ENCODE measurements at regions not wholly inside any gene's neighbourhood (a gene's known extent, or its start where the extent isn't known, plus 50 kb on each side); places are given as distances from the start of the nearest gene placed in this dataset.

GRCh38 chr4:41856797-41857196 is 78.4 kb upstream of the TMEM33 start:
- intact Hi-C loops (cut with DNase I): no loop called here

GRCh38 chr4:41853973-41854372 is 81.3 kb upstream of the TMEM33 start:
- 85% methylated on average over 2 of the region's 2 CpGs for WGBS
- ATAC-seq: no peak
- DNase-seq: no peak
- H3K4me3 ChIP-seq (ENCODE audit: low read length): no peak overlapping the region
- no peaks in the 10 kb centered on the region for H3K9me3 ChIP-seq (ENCODE audit: control insufficient read depth, low read length)
- intact Hi-C loops (cut with DNase I): no loop called here
- H3K4me1 ChIP-seq (ENCODE audit: control insufficient read depth, insufficient read depth, low read length): no peaks in the 10 kb centered on the region
- H3K27me3 ChIP-seq (ENCODE audit: control insufficient read depth, insufficient read depth): no peaks in the 10 kb centered on the region
- H3K27ac ChIP-seq (ENCODE audit: low read length): no peak overlapping the region

More at GRCh38 chr4:41856797-41857196, 78.4 kb upstream of the TMEM33 start:
- Histone ChIP-seq H3K9me3 (ENCODE audit: control insufficient read depth, low read length) (no peaks in the 10 kb centered on the region), H3K4me3 (ENCODE audit: low read length) (no peak overlapping the region), H3K27me3 (ENCODE audit: control insufficient read depth, insufficient read depth) (no peaks in the 10 kb centered on the region), H3K4me1 (ENCODE audit: control insufficient read depth, insufficient read depth, low read length) (no peaks in the 10 kb centered on the region), H3K27ac (ENCODE audit: low read length) (no peak overlapping the region)
- no peak for DNase-seq
- WGBS: 97% methylated on average over 2 of the region's 2 CpGs
- no peak for ATAC-seq

- Histone ChIP-seq H3K27me3 (ENCODE audit: control insufficient read depth, insufficient read depth) (no peaks in the 10 kb centered on the region), H3K27ac (ENCODE audit: low read length) (no peak overlapping the region), H3K9me3 (ENCODE audit: control insufficient read depth, low read length) (no peaks in the 10 kb centered on the region), H3K4me3 (ENCODE audit: low read length) (no peak overlapping the region), H3K4me1 (ENCODE audit: control insufficient read depth, insufficient read depth, low read length) (no peaks in the 10 kb centered on the region)
- WGBS: 50% methylated on average over 2 of the region's 2 CpGs
- ATAC-seq (no peak), DNase-seq (no peak)
- intact Hi-C loops (cut with DNase I): no loop called here
Observed at GRCh38 chr4:41852229-41852628, 83.0 kb upstream of the TMEM33 start.

- 79% methylated on average over 2 of the region's 2 CpGs for WGBS
- DNase-seq (no peak), ATAC-seq (no peak)
- intact Hi-C loops (cut with DNase I): no loop called here
- Histone ChIP-seq H3K4me3 (ENCODE audit: low read length) (no peak overlapping the region), H3K27ac (ENCODE audit: low read length) (no peak overlapping the region), H3K9me3 (ENCODE audit: control insufficient read depth, low read length) (no peaks in the 10 kb centered on the region), H3K27me3 (ENCODE audit: control insufficient read depth, insufficient read depth) (no peaks in the 10 kb centered on the region), H3K4me1 (ENCODE audit: control insufficient read depth, insufficient read depth, low read length) (no peaks in the 10 kb centered on the region)
Observed at GRCh38 chr4:41851621-41852020, 83.6 kb upstream of the TMEM33 start.

- H3K27me3 ChIP-seq (ENCODE audit: control insufficient read depth, insufficient read depth): no peaks in the 10 kb centered on the region
- H3K27ac ChIP-seq (ENCODE audit: low read length): no peak overlapping the region
- intact Hi-C loops (cut with DNase I): no loop called here
- H3K4me1 ChIP-seq (ENCODE audit: control insufficient read depth, insufficient read depth, low read length): no peaks in the 10 kb centered on the region
- H3K4me3 ChIP-seq (ENCODE audit: low read length): no peak overlapping the region
- H3K9me3 ChIP-seq (ENCODE audit: control insufficient read depth, low read length): no peaks in the 10 kb centered on the region
- ATAC-seq (no peak), DNase-seq (no peak)
Observed at GRCh38 chr4:41844327-41844726, 90.9 kb upstream of the TMEM33 start.

- H3K27me3 ChIP-seq (ENCODE audit: control insufficient read depth, insufficient read depth): no peaks in the 10 kb centered on the region
- intact Hi-C loops (cut with DNase I): no loop called here
- WGBS: 31% methylated on average over 8 of the region's 8 CpGs
Observed at GRCh38 chr4:41839916-41840854, 91.7 kb upstream of the PHOX2B start.

GRCh38 chr4:41838590-41838989 is 90.1 kb upstream of the PHOX2B start:
- Histone ChIP-seq H3K27ac (ENCODE audit: low read length) (no peak overlapping the region), H3K4me3 (ENCODE audit: low read length) (no peak overlapping the region), H3K27me3 (ENCODE audit: control insufficient read depth, insufficient read depth) (no peaks in the 10 kb centered on the region), H3K4me1 (ENCODE audit: control insufficient read depth, insufficient read depth, low read length) (no peaks in the 10 kb centered on the region), H3K9me3 (ENCODE audit: control insufficient read depth, low read length) (no peaks in the 10 kb centered on the region)
- intact Hi-C loops (cut with DNase I): no loop called here
- ATAC-seq: no peak
- DNase-seq: no peak

More at GRCh38 chr4:41839916-41840854, 91.7 kb upstream of the PHOX2B start:
- no peak for DNase-seq
- no peaks in the 10 kb centered on the region for H3K9me3 ChIP-seq (ENCODE audit: control insufficient read depth, low read length)
- H3K4me1 ChIP-seq (ENCODE audit: control insufficient read depth, insufficient read depth, low read length): no peaks in the 10 kb centered on the region
- no peak overlapping the region for H3K4me3 ChIP-seq (ENCODE audit: low read length)
- no peak for ATAC-seq
- H3K27ac ChIP-seq (ENCODE audit: low read length): no peak overlapping the region

GRCh38 chr4:41835321-41835995 is 86.9 kb upstream of the PHOX2B start:
- intact Hi-C loops (cut with DNase I): no loop called here
- Histone ChIP-seq H3K4me1 (ENCODE audit: control insufficient read depth, insufficient read depth, low read length) (no peaks in the 10 kb centered on the region), H3K4me3 (ENCODE audit: low read length) (no peak overlapping the region), H3K27ac (ENCODE audit: low read length) (no peak overlapping the region), H3K27me3 (ENCODE audit: control insufficient read depth, insufficient read depth) (no peaks in the 10 kb centered on the region), H3K9me3 (ENCODE audit: control insufficient read depth, low read length) (no peaks in the 10 kb centered on the region)
- 85% methylated on average over 3 of the region's 3 CpGs for WGBS
- no peak for ATAC-seq
- no peak for DNase-seq

GRCh38 chr4:41832961-41833360 is 84.4 kb upstream of the PHOX2B start:
- DNase-seq: no peak
- Histone ChIP-seq H3K27ac (ENCODE audit: low read length) (no peak overlapping the region), H3K27me3 (ENCODE audit: control insufficient read depth, insufficient read depth) (no peaks in the 10 kb centered on the region), H3K9me3 (ENCODE audit: control insufficient read depth, low read length) (no peaks in the 10 kb centered on the region), H3K4me1 (ENCODE audit: control insufficient read depth, insufficient read depth, low read length) (no peaks in the 10 kb centered on the region), H3K4me3 (ENCODE audit: low read length) (no peak overlapping the region)
- intact Hi-C loops (cut with DNase I): no loop called here
- ATAC-seq: no peak
- 18% methylated on average over 1 of the region's 1 CpG for WGBS

GRCh38 chr4:41822325-41822724 is 73.8 kb upstream of the PHOX2B start:
- Histone ChIP-seq H3K9me3 (ENCODE audit: control insufficient read depth, low read length) (no peaks in the 10 kb centered on the region), H3K27me3 (ENCODE audit: control insufficient read depth, insufficient read depth) (no peaks in the 10 kb centered on the region), H3K4me1 (ENCODE audit: control insufficient read depth, insufficient read depth, low read length) (no peaks in the 10 kb centered on the region), H3K27ac (ENCODE audit: low read length) (no peak overlapping the region), H3K4me3 (ENCODE audit: low read length) (no peak overlapping the region)
- ATAC-seq: no peak
- DNase-seq: no peak
- intact Hi-C loops (cut with DNase I): no loop called here
- 77% methylated on average over 4 of the region's 4 CpGs for WGBS

GRCh38 chr4:41820473-41820872 is 71.9 kb upstream of the PHOX2B start:
- Histone ChIP-seq H3K9me3 (ENCODE audit: control insufficient read depth, low read length) (no peaks in the 10 kb centered on the region), H3K4me1 (ENCODE audit: control insufficient read depth, insufficient read depth, low read length) (no peaks in the 10 kb centered on the region), H3K27me3 (ENCODE audit: control insufficient read depth, insufficient read depth) (no peaks in the 10 kb centered on the region), H3K27ac (ENCODE audit: low read length) (no peak overlapping the region), H3K4me3 (ENCODE audit: low read length) (no peak overlapping the region)
- intact Hi-C loops (cut with DNase I): no loop called here
- ATAC-seq (no peak), DNase-seq (no peak)
- WGBS: 80% methylated on average over 2 of the region's 2 CpGs
